ENCODE measurements at regions not wholly inside any gene's neighbourhood (a gene's known extent, or its start where the extent isn't known, plus 50 kb on each side); places are given as distances from the start of the nearest gene placed in this dataset.

DNA sequence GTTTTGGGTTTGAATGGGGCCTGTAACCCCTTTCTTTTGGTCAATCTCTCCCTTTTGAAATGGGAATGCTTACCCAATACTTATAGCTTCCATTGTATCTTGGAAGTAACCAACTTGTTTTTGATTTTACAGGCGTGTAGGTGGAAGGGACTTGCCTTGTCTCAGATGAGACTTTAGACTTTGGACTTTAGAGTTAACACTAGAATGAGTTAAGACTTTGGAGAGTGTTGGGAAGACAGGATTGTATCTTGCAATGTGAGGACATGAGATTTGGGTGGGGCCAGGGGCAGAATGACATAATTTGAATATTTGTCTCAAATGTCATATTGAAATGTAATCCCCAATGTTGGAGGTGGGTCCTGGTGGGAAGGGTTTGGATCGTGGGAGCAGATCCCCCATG, 1466.9 kb downstream of the LRRC4C start:
- TF ChIP-seq ELF1 (IDR thresholded peaks at IDR 0.05) (no peak), FOSL2 (IDR thresholded peaks at IDR 0.05; ENCODE audit: borderline replicate concordance, low read depth) (no peak), YY1 (IDR thresholded peaks at IDR 0.05; ENCODE audit: low read depth) (no peak), MXI1 (IDR thresholded peaks at IDR 0.05; ENCODE audit: low read depth, low read length) (no peak), RAD21 (IDR thresholded peaks at IDR 0.05; ENCODE audit: low read length) (no peak), GATA2 (CRISPR knock-in tag; IDR thresholded peaks at IDR 0.05) (no peak), RCOR1 (IDR thresholded peaks at IDR 0.05; ENCODE audit: low read length) (no peak), EP300 (IDR thresholded peaks at IDR 0.05; ENCODE audit: borderline replicate concordance in 1 of 2, low read depth in 1 of 2, low read length in 1 of 2) (no peak), RFX5 (IDR thresholded peaks at IDR 0.05; ENCODE audit: low read length) (no peak), NRF1 (IDR thresholded peaks at IDR 0.05; ENCODE audit: low read depth, low read length) (no peak), MAX (IDR thresholded peaks at IDR 0.05; ENCODE audit: low read depth) (no peak), TEAD4 (IDR thresholded peaks at IDR 0.05; ENCODE audit: borderline replicate concordance, insufficient read depth) (no peak), NFIC (IDR thresholded peaks at IDR 0.05; ENCODE audit: borderline replicate concordance) (no peak), RXRA (IDR thresholded peaks at IDR 0.05; ENCODE audit: borderline replicate concordance, low read depth) (no peak), GABPA (IDR thresholded peaks at IDR 0.05; ENCODE audit: low read depth) (no peak)
- TF ChIP-seq, protein P1, sequence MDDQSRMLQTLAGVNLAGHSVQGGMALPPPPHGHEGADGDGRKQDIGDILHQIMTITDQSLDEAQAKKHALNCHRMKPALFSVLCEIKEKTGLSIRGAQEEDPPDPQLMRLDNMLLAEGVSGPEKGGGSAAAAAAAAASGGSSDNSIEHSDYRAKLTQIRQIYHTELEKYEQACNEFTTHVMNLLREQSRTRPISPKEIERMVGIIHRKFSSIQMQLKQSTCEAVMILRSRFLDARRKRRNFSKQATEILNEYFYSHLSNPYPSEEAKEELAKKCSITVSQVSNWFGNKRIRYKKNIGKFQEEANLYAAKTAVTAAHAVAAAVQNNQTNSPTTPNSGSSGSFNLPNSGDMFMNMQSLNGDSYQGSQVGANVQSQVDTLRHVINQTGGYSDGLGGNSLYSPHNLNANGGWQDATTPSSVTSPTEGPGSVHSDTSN (IDR thresholded peaks at IDR 0.05), result no peak
- TF ChIP-seq, protein P2, sequence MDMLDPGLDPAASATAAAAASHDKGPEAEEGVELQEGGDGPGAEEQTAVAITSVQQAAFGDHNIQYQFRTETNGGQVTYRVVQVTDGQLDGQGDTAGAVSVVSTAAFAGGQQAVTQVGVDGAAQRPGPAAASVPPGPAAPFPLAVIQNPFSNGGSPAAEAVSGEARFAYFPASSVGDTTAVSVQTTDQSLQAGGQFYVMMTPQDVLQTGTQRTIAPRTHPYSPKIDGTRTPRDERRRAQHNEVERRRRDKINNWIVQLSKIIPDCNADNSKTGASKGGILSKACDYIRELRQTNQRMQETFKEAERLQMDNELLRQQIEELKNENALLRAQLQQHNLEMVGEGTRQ (IDR thresholded peaks at IDR 0.05; ENCODE audit: borderline replicate concordance, low read depth, low read length), result no peak
- H4K20me1 ChIP-seq (ENCODE audit: insufficient read depth), result no peaks in the 10 kb centered on the region
- POLR2A ChIA-PET, result no interaction called here
- H3K27me3 ChIP-seq (ENCODE audit: insufficient read depth), result no peaks in the 10 kb centered on the region
- no peaks in the 10 kb centered on the region; the same call in 1 of the 2 replicates for H3K9me2 ChIP-seq
- 0% methylated on average over 2 of the region's 2 CpGs for WGBS (ENCODE audit: low lambda C conversion rate)
- H2AFZ ChIP-seq (ENCODE audit: low read depth), result no peak overlapping the region
- H3K36me3 ChIP-seq (replicated peaks in 1 of 2; ENCODE audit: control insufficient read depth in 1 of 2, insufficient read depth in 2 of 2, low read length in 1 of 2), result no peaks in the 10 kb centered on the region
- H3K9me3 ChIP-seq, result no peaks in the 10 kb centered on the region
- no peak overlapping the region for H3K27ac ChIP-seq (ENCODE audit: low read depth in 2 of 2, low read length in 1 of 2)
- no peak overlapping the region for H3K4me2 ChIP-seq
- H3K4me1 ChIP-seq (ENCODE audit: control insufficient read depth in 1 of 2, insufficient read depth in 2 of 2, low read depth in 1 of 2, low read length in 1 of 2), result no peaks in the 10 kb centered on the region
- CTCF ChIA-PET, result no interaction called here
- H3F3A ChIP-seq (replicated peaks; ENCODE audit: insufficient read depth), result no peaks in the 10 kb centered on the region
- DNase-seq, result no peak
- no peak overlapping the region for H3K4me3 ChIP-seq (ENCODE audit: low read depth in 2 of 2, low read length in 1 of 2)
- no peaks in the 10 kb centered on the region for H3K79me2 ChIP-seq (ENCODE audit: insufficient read depth)
- H3K9ac ChIP-seq, result no peak overlapping the region

DNA sequence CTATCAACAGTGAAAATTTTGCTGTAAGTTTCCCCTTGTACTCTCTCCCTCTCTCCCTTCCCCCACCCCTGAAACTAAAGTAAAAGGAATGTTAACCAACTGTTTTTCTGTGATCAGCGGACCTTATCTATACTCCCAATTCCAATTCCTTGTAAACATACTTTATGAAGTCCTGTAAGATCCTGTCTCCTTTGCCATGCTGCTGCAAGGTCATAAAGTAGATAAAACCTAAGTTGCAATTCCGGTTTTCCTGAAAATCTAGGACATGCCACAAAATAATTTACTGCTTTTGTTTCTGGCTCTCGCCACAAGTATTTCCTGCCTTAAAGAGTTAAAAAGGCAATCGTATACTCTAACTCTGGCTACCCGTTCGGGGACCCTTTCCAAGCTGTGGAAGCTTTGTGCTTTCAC, 1469.0 kb downstream of the LRRC4C start:
- no peak overlapping the region for H3K27ac ChIP-seq (ENCODE audit: low read depth in 2 of 2, low read length in 1 of 2)
- CTCF ChIA-PET, result no interaction called here
- POLR2A ChIA-PET, result no interaction called here
- TF ChIP-seq, protein P3, sequence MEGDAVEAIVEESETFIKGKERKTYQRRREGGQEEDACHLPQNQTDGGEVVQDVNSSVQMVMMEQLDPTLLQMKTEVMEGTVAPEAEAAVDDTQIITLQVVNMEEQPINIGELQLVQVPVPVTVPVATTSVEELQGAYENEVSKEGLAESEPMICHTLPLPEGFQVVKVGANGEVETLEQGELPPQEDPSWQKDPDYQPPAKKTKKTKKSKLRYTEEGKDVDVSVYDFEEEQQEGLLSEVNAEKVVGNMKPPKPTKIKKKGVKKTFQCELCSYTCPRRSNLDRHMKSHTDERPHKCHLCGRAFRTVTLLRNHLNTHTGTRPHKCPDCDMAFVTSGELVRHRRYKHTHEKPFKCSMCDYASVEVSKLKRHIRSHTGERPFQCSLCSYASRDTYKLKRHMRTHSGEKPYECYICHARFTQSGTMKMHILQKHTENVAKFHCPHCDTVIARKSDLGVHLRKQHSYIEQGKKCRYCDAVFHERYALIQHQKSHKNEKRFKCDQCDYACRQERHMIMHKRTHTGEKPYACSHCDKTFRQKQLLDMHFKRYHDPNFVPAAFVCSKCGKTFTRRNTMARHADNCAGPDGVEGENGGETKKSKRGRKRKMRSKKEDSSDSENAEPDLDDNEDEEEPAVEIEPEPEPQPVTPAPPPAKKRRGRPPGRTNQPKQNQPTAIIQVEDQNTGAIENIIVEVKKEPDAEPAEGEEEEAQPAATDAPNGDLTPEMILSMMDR (IDR thresholded peaks at IDR 0.05), result no peak
- no peak for TF ChIP-seq USF1 (IDR thresholded peaks at IDR 0.05; ENCODE audit: borderline replicate concordance, low read depth)
- TF ChIP-seq, protein P4, sequence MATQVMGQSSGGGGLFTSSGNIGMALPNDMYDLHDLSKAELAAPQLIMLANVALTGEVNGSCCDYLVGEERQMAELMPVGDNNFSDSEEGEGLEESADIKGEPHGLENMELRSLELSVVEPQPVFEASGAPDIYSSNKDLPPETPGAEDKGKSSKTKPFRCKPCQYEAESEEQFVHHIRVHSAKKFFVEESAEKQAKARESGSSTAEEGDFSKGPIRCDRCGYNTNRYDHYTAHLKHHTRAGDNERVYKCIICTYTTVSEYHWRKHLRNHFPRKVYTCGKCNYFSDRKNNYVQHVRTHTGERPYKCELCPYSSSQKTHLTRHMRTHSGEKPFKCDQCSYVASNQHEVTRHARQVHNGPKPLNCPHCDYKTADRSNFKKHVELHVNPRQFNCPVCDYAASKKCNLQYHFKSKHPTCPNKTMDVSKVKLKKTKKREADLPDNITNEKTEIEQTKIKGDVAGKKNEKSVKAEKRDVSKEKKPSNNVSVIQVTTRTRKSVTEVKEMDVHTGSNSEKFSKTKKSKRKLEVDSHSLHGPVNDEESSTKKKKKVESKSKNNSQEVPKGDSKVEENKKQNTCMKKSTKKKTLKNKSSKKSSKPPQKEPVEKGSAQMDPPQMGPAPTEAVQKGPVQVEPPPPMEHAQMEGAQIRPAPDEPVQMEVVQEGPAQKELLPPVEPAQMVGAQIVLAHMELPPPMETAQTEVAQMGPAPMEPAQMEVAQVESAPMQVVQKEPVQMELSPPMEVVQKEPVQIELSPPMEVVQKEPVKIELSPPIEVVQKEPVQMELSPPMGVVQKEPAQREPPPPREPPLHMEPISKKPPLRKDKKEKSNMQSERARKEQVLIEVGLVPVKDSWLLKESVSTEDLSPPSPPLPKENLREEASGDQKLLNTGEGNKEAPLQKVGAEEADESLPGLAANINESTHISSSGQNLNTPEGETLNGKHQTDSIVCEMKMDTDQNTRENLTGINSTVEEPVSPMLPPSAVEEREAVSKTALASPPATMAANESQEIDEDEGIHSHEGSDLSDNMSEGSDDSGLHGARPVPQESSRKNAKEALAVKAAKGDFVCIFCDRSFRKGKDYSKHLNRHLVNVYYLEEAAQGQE (IDR thresholded peaks at IDR 0.05; ENCODE audit: low read depth, low read length), result no peak
- TF ChIP-seq EZH2phosphoT487 (IDR thresholded peaks at IDR 0.05; ENCODE audit: borderline replicate concordance, low read depth), result no peak
- no peak for TF ChIP-seq RXRA (IDR thresholded peaks at IDR 0.05; ENCODE audit: borderline replicate concordance, low read depth)

More for the DNA sequence above, 1469.0 kb downstream of the LRRC4C start:
- no peaks in the 10 kb centered on the region for H3K9me3 ChIP-seq
- no peak overlapping the region for H2AFZ ChIP-seq (ENCODE audit: low read depth)
- no peaks in the 10 kb centered on the region for H3K36me3 ChIP-seq (replicated peaks in 1 of 2; ENCODE audit: control insufficient read depth in 1 of 2, insufficient read depth in 2 of 2, low read length in 1 of 2)
- no peaks in the 10 kb centered on the region for H3K4me1 ChIP-seq (ENCODE audit: control insufficient read depth in 1 of 2, insufficient read depth in 2 of 2, low read depth in 1 of 2, low read length in 1 of 2)
- H4K20me1 ChIP-seq (ENCODE audit: insufficient read depth), result no peaks in the 10 kb centered on the region
- H3K27me3 ChIP-seq (ENCODE audit: insufficient read depth), result no peaks in the 10 kb centered on the region
- H3K79me2 ChIP-seq (ENCODE audit: insufficient read depth), result no peaks in the 10 kb centered on the region
- no peak overlapping the region for H3K4me3 ChIP-seq (ENCODE audit: low read depth in 2 of 2, low read length in 1 of 2)
- WGBS (ENCODE audit: low lambda C conversion rate), result 3% methylated on average over 6 of the region's 6 CpGs
- H3K9ac ChIP-seq, result no peak overlapping the region
- no peak for DNase-seq
- no peaks in the 10 kb centered on the region; the same call in 1 of the 2 replicates for H3K9me2 ChIP-seq
- no peak overlapping the region for H3K4me2 ChIP-seq
- no peaks in the 10 kb centered on the region for H3F3A ChIP-seq (replicated peaks; ENCODE audit: insufficient read depth)

Measured in SK-N-SH (cell line).